ENCODE measurements at regions not wholly inside any gene's neighbourhood (a gene's known extent, or its start where the extent isn't known, plus 50 kb on each side); places are given as distances from the start of the nearest gene placed in this dataset.

DNA sequence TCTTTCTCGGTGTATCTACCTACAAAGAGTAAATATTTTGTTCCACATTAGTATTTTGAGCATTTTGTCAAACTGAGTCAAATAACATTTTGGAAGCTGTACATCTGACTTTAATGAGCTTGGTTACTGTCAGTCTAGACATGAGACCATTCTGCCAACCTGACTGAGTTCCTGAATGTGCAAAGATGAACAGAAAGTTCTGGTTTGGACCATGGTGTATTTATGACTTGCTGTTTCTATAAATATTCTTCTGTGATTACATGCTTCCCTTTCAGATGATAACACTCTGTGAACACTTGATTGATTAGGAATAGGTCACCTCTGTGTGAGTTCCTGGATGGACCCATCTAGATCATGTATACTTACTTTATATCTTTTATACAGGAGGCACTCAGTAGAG lies 827.8 kb downstream of the VRK1 start:
- DNase-seq (ENCODE audit: low read depth in 3 of 3, low spot score in 1 of 3), result no peak

DNA sequence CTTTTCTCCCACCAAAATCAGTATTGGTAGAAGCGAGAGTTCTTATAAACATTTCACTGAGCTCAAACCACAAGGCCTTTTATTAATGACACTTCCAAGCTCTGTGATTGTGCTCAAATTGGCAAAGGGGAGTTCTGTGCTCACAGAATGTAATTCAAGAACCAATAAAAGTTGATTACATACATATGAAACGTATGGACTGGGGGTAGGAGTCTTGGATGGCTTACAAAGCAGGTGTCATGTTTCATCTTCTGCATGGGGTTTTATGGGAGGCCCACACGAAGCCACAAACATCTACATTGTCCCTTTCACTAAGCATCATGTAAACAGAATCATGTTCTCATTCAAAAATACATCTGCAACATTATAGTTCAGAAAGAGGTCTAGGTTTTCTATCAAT lies 828.3 kb downstream of the VRK1 start:
- DNase-seq (ENCODE audit: low read depth in 3 of 3, low spot score in 1 of 3), result no peak

- DNase-seq (ENCODE audit: low read depth in 3 of 3, low spot score in 1 of 3), result no peak
These were observed 828.9 kb downstream of the VRK1 start for GRCh38 chr14:97626088-97626487.

- DNase-seq (ENCODE audit: low read depth in 3 of 3, low spot score in 1 of 3), result no peak
These were observed 833.1 kb downstream of the VRK1 start for GRCh38 chr14:97630249-97630648.

DNA sequence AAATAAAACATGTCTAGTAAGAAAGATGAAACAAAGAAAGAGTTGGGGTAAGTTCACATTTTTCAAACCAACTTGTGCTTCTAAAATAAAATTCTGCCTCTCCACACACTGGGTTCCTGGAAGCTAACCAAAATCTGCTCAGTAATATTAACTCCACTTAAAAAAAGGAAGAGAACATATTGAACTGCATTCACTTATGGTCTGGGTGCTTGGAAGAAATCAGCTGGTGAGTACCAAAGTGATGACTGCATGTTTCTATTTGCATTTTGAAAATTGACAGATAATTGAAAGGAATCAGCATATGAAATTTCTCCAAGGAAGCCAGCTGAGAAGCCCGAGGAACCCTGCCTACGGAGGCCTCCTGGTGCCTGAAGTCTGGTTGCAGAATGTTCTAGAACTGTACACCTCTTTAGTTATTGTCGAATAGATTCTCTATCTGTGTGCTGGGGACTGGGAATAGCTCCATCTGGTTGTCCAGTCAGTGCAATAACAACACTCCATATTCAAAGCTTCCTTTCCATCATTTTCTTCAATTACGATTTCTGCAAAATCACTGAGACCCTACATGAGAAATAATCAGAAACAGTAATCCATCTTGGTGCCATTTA lies 836.1 kb downstream of the VRK1 start:
- no peak for DNase-seq (ENCODE audit: low read depth in 3 of 3, low spot score in 1 of 3)

DNA sequence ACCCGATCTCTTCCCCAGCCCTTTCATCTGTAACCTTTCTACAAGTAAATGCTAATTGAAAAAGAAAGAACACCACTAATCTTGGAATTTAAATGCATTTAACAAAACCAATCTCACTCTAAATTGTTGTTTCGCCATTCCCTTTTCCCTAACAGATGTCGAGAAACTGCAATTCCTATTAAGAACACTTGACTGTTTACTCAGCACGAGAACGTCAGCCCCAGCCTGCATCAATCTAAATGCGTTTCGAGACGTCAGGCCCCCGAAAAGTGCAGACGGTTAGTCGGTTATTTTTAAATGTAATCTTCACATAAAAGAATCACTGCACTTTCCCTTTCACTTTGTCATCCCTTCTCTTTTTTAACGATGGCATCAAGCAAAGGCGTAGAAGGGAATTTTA lies 837.6 kb downstream of the VRK1 start:
- DNase-seq (ENCODE audit: low read depth in 3 of 3, low spot score in 1 of 3), result no peak

GRCh38 chr14:97638864-97639263 lies 841.7 kb downstream of the VRK1 start:
- no peak for DNase-seq (ENCODE audit: low read depth in 3 of 3, low spot score in 1 of 3)

DNA sequence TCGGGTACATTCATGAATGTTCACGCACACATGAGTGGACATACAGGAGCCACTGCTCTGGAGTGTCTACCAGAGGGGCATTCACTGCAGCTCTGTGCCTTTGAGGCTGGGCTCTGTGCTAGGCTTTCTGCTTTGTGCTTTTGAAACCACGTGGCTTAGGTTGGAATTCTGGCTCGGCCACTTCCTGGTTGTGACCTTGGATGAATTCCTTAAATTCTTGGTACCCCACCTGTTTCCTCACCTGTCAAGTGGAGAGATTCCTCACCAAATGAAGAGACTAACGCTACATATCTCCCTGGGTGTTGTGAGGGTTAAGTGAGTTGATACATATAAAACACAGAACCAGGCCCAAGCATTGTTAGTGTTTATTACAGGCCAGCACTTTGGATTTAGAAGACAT lies 842.8 kb downstream of the VRK1 start:
- no peak for DNase-seq (ENCODE audit: low read depth in 3 of 3, low spot score in 1 of 3)

DNA sequence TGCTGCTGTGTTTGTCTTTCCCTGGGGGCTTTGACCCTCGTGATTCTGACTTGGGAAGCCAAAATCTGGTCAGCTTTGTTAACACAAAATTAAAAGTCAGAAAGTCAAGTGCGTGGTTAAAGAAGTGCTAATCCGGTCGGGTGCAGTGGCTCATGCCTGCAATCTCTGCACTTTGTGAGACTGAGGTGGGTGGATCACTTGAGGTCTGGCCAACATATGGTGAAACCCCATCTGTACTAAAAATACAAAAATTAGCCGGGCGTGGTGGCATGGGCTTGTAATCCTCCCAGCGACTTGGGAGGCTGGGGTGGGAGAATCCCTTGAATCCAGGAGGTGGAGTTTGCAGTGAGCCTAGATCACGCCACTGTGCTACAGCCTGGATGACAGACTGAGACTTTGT lies 844.6 kb downstream of the VRK1 start:
- DNase-seq (ENCODE audit: low read depth in 3 of 3, low spot score in 1 of 3), result no peak

GRCh38 chr14:97642631-97643030 lies 845.4 kb downstream of the VRK1 start:
- DNase-seq (ENCODE audit: low read depth in 3 of 3, low spot score in 1 of 3), result no peak

- DNase-seq (ENCODE audit: low read depth in 3 of 3, low spot score in 1 of 3), result no peak
These were observed 847.2 kb downstream of the VRK1 start for GRCh38 chr14:97644365-97644764.

GRCh38 chr14:97649752-97650151 lies 852.6 kb downstream of the VRK1 start:
- DNase-seq (ENCODE audit: low read depth in 3 of 3, low spot score in 1 of 3), result no peak

- no peak for DNase-seq (ENCODE audit: low read depth in 3 of 3, low spot score in 1 of 3)
These were observed 858.2 kb downstream of the VRK1 start for GRCh38 chr14:97655169-97655948.

- DNase-seq (ENCODE audit: low read depth in 3 of 3, low spot score in 1 of 3), result no peak
These were observed 860.4 kb downstream of the VRK1 start for GRCh38 chr14:97657609-97658008.

- DNase-seq (ENCODE audit: low read depth in 3 of 3, low spot score in 1 of 3), result no peak
These were observed 890.9 kb downstream of the VRK1 start for GRCh38 chr14:97687944-97688630.

- DNase-seq (ENCODE audit: low read depth in 3 of 3, low spot score in 1 of 3), result no peak
These were observed 891.6 kb downstream of the VRK1 start for GRCh38 chr14:97688631-97689336.

DNA sequence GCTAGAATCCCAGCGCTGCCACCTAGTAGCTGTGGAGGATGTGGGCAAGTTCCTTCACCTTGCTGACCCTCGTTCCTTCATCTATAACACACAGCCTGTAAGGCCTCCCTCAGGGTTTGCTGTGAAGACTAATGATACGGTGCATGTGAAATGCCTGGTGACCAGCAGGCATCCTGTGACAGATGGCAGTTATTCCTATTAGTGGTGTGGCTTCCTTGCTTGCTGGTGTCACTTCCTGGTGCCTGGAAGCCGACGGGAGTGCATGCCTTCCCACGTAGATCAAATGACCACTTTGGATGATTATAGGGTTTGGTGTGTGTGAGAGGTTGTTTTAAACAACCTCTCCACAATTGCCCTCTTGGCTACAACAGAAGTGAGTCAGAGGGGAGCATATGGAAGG lies 894.9 kb downstream of the VRK1 start:
- no peak for DNase-seq (ENCODE audit: low read depth in 3 of 3, low spot score in 1 of 3)

- DNase-seq (ENCODE audit: low read depth in 3 of 3, low spot score in 1 of 3), result no peak
These were observed 898.3 kb downstream of the VRK1 start for GRCh38 chr14:97695456-97695981.

DNA sequence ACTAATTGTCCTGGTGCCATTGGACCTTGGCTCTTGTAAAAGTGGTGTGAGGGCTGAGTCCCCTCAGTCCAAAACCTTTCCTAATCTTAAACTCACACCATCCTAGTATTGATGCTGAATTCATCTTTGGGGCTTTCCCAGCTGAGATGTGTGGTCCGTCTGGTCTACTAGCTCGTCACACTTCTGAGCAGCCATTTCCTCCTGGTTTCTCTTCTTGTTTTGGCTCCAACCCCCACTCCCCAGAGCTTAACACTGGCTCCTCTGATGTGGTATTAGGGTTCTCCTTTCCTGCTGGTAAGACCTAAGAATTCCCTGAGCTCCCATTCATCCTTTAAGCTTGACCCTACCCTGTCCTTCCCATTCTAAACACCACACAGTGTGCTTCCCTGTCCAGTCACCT lies 900.6 kb downstream of the VRK1 start:
- DNase-seq (ENCODE audit: low read depth in 3 of 3, low spot score in 1 of 3), result no peak

DNA sequence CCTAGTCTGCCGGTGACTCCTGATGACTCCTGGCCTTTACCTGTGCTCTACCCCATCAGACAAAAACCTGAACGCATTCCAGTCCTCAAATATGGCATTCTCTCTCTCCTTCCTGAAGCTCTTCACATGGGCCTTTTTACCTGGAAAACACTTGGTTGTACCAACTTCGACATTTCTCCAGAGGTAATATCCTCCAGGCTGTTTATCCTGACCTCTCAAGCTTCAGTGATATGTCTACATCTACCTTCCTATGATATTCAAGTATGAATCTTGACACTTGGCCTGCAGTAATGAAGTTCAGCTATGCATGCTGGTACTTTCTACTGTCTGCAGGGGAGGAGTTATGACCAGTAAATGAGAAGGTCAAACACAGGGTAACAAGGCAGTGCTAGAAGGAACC lies 901.8 kb downstream of the VRK1 start:
- no peak for DNase-seq (ENCODE audit: low read depth in 3 of 3, low spot score in 1 of 3)

GRCh38 chr14:97703006-97703760 lies 906.0 kb downstream of the VRK1 start:
- DNase-seq (ENCODE audit: low read depth in 3 of 3, low spot score in 1 of 3), result no peak

Measured in stimulated activated CD4-positive, alpha-beta T cell treated with anti-CD3 and anti-CD28 coated beads, TNF-alpha, amount 100 ng/mL, for 1 hour (primary cell).